ENCODE measurements at regions not wholly inside any gene's neighbourhood (a gene's known extent, or its start where the extent isn't known, plus 50 kb on each side); places are given as distances from the start of the nearest gene placed in this dataset.

GRCh38 chr17:72466199-72466598, 345.4 kb downstream of the SOX9 start:
- TF ChIP-seq EZH2 (IDR thresholded peaks at IDR 0.05; ENCODE audit: low read length, missing control alignments) = no peak
- peak in 1 of 2 donors; percentile 1 for TF ChIP-seq CTCF (conservative IDR thresholded peaks at IDR 0.05 in 1 of 2, IDR thresholded peaks at IDR 0.05 in 1 of 2; ENCODE audit: low read depth in 1 of 2, low read length in 2 of 2)

All from fibroblast of lung (primary cell).